Gastroesophageal sphincter (tissue), 4 donors: ENCODE measurements at regions not wholly inside any gene's neighbourhood (a gene's known extent, or its start where the extent isn't known, plus 50 kb on each side); places are given as distances from the start of the nearest gene placed in this dataset.

Experiments used
- ATAC-seq: fragments of 150-250 bp; one replicate; pipeline ENCODE4 v1.9.1; 2016; ENCODE audit warnings: mild to moderate bottlenecking, moderate library complexity
- H3K27ac ChIP-seq, 4 donors: fragments of 200-600 bp; sonication (generic) in 3 of 4; 1 replicate in 3 of 4; 2 replicates in 1 of 4; pipeline ENCODE4 v1.5.1; 2016 to 2019
- H3K27me3 ChIP-seq: fragments of 200-600 bp; sonication (generic); one replicate; pipeline ENCODE4 v1.5.1; 2019
- H3K36me3 ChIP-seq, 2 donors: fragments of 200-600 bp; sonication (generic); one replicate each; pipeline ENCODE4 v1.5.1; 2019; ENCODE audit warnings: control low read depth in 1 of 2
- H3K4me1 ChIP-seq, 3 donors: fragments of 200-600 bp; sonication (generic); 1 replicate in 2 of 3; 2 replicates in 1 of 3; pipeline ENCODE4 v1.5.1; 2016 to 2019; ENCODE audit warnings: control low read depth in 2 of 3
- H3K4me3 ChIP-seq, 2 donors: fragments of 200-600 bp; sonication (generic); one replicate each; pipeline ENCODE4 v1.5.1; 2019; ENCODE audit warnings: mild to moderate bottlenecking in 1 of 2, moderate library complexity in 1 of 2
- H3K9me3 ChIP-seq, 3 donors: fragments of 200-600 bp; sonication (generic); one replicate each; pipeline ENCODE4 v1.5.1; 2017 to 2019; ENCODE audit warnings: control low read depth in 2 of 3
- CTCF ChIP-seq, 4 experiments: fragments of 200-600 bp in 2 of 4; fragments of 450-650 bp in 2 of 4; sonication (generic) in 1 of 4; IDR thresholded peaks; one replicate each; pipeline ENCODE4 v1.5.1; 2017 to 2019; ENCODE audit warnings: antibody characterized with exemption in 4 of 4, mild to moderate bottlenecking in 2 of 4, moderate library complexity in 2 of 4
- EP300 ChIP-seq: sonication (generic); formaldehyde crosslinking; IDR thresholded peaks from one replicate; pipeline ENCODE4 v1.6.1; 2017; ENCODE audit warnings: antibody characterized with exemption, mild to moderate bottlenecking
- POLR2A ChIP-seq, 2 donors: fragments of 450-650 bp; IDR thresholded peaks; one replicate each; pipeline ENCODE4 v1.6.1; 2017; ENCODE audit warnings: antibody characterized with exemption in 2 of 2, mild to moderate bottlenecking in 2 of 2, moderate library complexity in 1 of 2
- POLR2AphosphoS5 ChIP-seq: sonication (generic); formaldehyde crosslinking; IDR thresholded peaks from one replicate; pipeline ENCODE4 v1.6.1; 2017; ENCODE audit warnings: antibody characterized with exemption
- WGBS, 2 donors: methylation state at CpG; one replicate each; pipeline ENCODE4 v1.1.5; 2018; ENCODE audit warnings: low coverage in 1 of 2; 5-methylcytosine and 5-hydroxymethylcytosine counted together

- WGBS, 2 donors: 33 to 71% methylated on average over 8 of the region's 12 CpGs
- H3K27me3 ChIP-seq: no peaks in the 10 kb centered on the region
- no peak for TF ChIP-seq CTCF (IDR thresholded peaks at IDR 0.05)
- TF ChIP-seq EP300: no peak
- TF ChIP-seq POLR2AphosphoS5: no peak
- no peak for TF ChIP-seq POLR2A (IDR thresholded peaks at IDR 0.05)
- H3K9me3 ChIP-seq: no peaks in the 10 kb centered on the region
- no peak for ATAC-seq
- no peaks in the 10 kb centered on the region for H3K36me3 ChIP-seq
- no peak overlapping the region for H3K4me3 ChIP-seq
- peaks cover 0 to 20% (median 0%) of the 10 kb centered on the region in 3 donors for H3K4me1 ChIP-seq
- peak overlapping the region in 1 of 4 donors; percentile 13 for H3K27ac ChIP-seq
Observed at GRCh38 chr15:95468820-95469219, 861.7 kb upstream of the NR2F2 start.

GRCh38 chr15:95469496-95470000 lies 861.0 kb upstream of the NR2F2 start:
- Histone ChIP-seq H3K36me3 (no peaks in the 10 kb centered on the region), H3K4me1 (peaks cover 0 to 14% (median 0%) of the 10 kb centered on the region in 3 donors), H3K27me3 (no peaks in the 10 kb centered on the region), H3K27ac (peak overlapping the region in 1 of 4 donors; percentile 1), H3K4me3 (no peak overlapping the region), H3K9me3 (no peaks in the 10 kb centered on the region)
- WGBS, 2 donors: 36 to 55% methylated on average over 3 to 8 of the region's 8 CpGs
- TF ChIP-seq EP300 (no peak), CTCF (IDR thresholded peaks at IDR 0.05) (no peak), POLR2AphosphoS5 (no peak), POLR2A (IDR thresholded peaks at IDR 0.05) (no peak)
- ATAC-seq: no peak

- Histone ChIP-seq H3K36me3 (no peaks in the 10 kb centered on the region), H3K9me3 (no peaks in the 10 kb centered on the region), H3K4me3 (no peak overlapping the region), H3K27me3 (no peaks in the 10 kb centered on the region), H3K27ac (no peak overlapping the region), H3K4me1 (peaks cover 0 to 9% (median 0%) of the 10 kb centered on the region in 3 donors)
- whole genome bisulfite sequencing, 2 donors: 26 to 85% methylated on average over 3 of the region's 3 CpGs
- ATAC-seq: no peak
- TF ChIP-seq POLR2AphosphoS5: no peak
- no peak for TF ChIP-seq POLR2A (IDR thresholded peaks at IDR 0.05)
- TF ChIP-seq CTCF (IDR thresholded peaks at IDR 0.05): no peak
- TF ChIP-seq EP300: no peak
Observed at GRCh38 chr15:95470529-95470928, 860.0 kb upstream of the NR2F2 start.

- no peak for ATAC-seq
- H3K27ac ChIP-seq: peak overlapping the region in 1 of 4 donors; percentile 9
- WGBS, 2 donors: 45 to 59% methylated on average over 3 to 4 of the region's 4 CpGs
- TF ChIP-seq POLR2AphosphoS5 (no peak), EP300 (no peak), CTCF (IDR thresholded peaks at IDR 0.05) (no peak), POLR2A (IDR thresholded peaks at IDR 0.05) (no peak)
- peaks cover 0 to 9% (median 0%) of the 10 kb centered on the region in 3 donors for H3K4me1 ChIP-seq
- H3K36me3 ChIP-seq: no peaks in the 10 kb centered on the region
- no peaks in the 10 kb centered on the region for H3K9me3 ChIP-seq
- no peak overlapping the region for H3K4me3 ChIP-seq
- H3K27me3 ChIP-seq: no peaks in the 10 kb centered on the region
Observed at GRCh38 chr15:95470997-95471689, 859.4 kb upstream of the NR2F2 start.

GRCh38 chr15:95471690-95472086 lies 858.8 kb upstream of the NR2F2 start:
- Histone ChIP-seq H3K27ac (no peak overlapping the region), H3K9me3 (no peaks in the 10 kb centered on the region), H3K27me3 (no peaks in the 10 kb centered on the region), H3K36me3 (no peaks in the 10 kb centered on the region), H3K4me1 (peaks cover 0 to 9% (median 3%) of the 10 kb centered on the region in 3 donors), H3K4me3 (no peak overlapping the region)
- WGBS, 2 donors: 66 to 70% methylated on average over 5 of the region's 5 CpGs
- TF ChIP-seq CTCF (IDR thresholded peaks at IDR 0.05): no peak
- no peak for TF ChIP-seq POLR2A (IDR thresholded peaks at IDR 0.05)
- TF ChIP-seq POLR2AphosphoS5: no peak
- TF ChIP-seq EP300: no peak
- ATAC-seq: no peak
